ENCODE measurements at regions not wholly inside any gene's neighbourhood (a gene's known extent, or its start where the extent isn't known, plus 50 kb on each side); places are given as distances from the start of the nearest gene placed in this dataset.
A peak's percentile ranks its signal among the peaks of the same experiment; 100 is the strongest.
"Not testable (repeated sequence)": the region's sequence is repeated elsewhere in the genome, so short reads cannot be mapped to it uniquely, and the experiment has no call there.

DNA sequence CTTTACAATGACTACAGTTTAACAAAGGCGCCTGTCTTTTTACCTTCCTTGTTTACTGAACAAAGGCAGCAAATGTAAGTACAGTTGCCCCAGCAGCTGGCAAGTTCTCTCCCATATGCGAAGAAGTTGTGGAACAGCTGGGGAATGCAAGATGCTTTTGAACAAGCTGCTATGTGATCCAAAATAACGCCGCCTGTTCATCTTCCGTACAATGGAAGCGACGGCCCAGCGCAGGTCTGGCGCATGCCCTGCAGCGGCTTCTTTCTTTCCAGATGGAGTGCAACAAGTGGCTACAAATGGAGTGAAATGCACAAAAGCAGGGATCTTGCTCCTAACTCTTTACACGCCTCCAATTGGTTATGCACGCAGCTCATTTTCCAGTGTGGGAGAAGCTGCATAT is 97.0 kb upstream of the SVIL start:
- DNase-seq (ENCODE audit: low read depth in 6 of 9, low spot score in 9 of 9): no peak
- H3K27me3 ChIP-seq (ENCODE audit: control insufficient read depth in 2 of 2, insufficient read depth in 1 of 2, low read length in 1 of 2): peaks cover 9 to 20% of the 10 kb centered on the region in 2 donors
- WGBS: 95% methylated on average over 12 of the region's 12 CpGs
- H3K36me3 ChIP-seq (ENCODE audit: control insufficient read depth in 2 of 2, insufficient read depth in 2 of 2, low read length in 1 of 2): no peaks in the 10 kb centered on the region
- peaks cover 0 to 1% of the 10 kb centered on the region in 2 donors for H3K9me3 ChIP-seq (ENCODE audit: control insufficient read depth in 2 of 2, insufficient read depth in 1 of 2, low read length in 1 of 2)
- peaks cover 15% of the 10 kb centered on the region in 2 donors for H3K4me1 ChIP-seq (ENCODE audit: control insufficient read depth in 2 of 2, insufficient read depth in 2 of 2, low read length in 2 of 2)
- H3K4me3 ChIP-seq (ENCODE audit: low read length in 2 of 2): no peak overlapping the region
- no peak overlapping the region for H3K27ac ChIP-seq (ENCODE audit: low read depth in 1 of 2, low read length in 1 of 2)

- H3K36me3 ChIP-seq (ENCODE audit: control insufficient read depth in 2 of 2, insufficient read depth in 2 of 2, low read length in 1 of 2): no peaks in the 10 kb centered on the region
- peaks cover 1 to 12% of the 10 kb centered on the region in 2 donors for H3K27me3 ChIP-seq (ENCODE audit: control insufficient read depth in 2 of 2, insufficient read depth in 1 of 2, low read length in 1 of 2)
- DNase-seq (ENCODE audit: low read depth in 6 of 9, low spot score in 9 of 9): no peak
- H3K27ac ChIP-seq (ENCODE audit: low read depth in 1 of 2, low read length in 1 of 2): no peak overlapping the region
- peaks cover 0 to 1% of the 10 kb centered on the region in 2 donors for H3K9me3 ChIP-seq (ENCODE audit: control insufficient read depth in 2 of 2, insufficient read depth in 1 of 2, low read length in 1 of 2)
- WGBS: 97% methylated on average over 6 of the region's 6 CpGs
- no peak overlapping the region for H3K4me3 ChIP-seq (ENCODE audit: low read length in 2 of 2)
- H3K4me1 ChIP-seq (ENCODE audit: control insufficient read depth in 2 of 2, insufficient read depth in 2 of 2, low read length in 2 of 2): peaks cover 7 to 10% of the 10 kb centered on the region in 2 donors
Measured at GRCh38 chr10:29730969-29731368, 96.2 kb upstream of the SVIL start.

DNA sequence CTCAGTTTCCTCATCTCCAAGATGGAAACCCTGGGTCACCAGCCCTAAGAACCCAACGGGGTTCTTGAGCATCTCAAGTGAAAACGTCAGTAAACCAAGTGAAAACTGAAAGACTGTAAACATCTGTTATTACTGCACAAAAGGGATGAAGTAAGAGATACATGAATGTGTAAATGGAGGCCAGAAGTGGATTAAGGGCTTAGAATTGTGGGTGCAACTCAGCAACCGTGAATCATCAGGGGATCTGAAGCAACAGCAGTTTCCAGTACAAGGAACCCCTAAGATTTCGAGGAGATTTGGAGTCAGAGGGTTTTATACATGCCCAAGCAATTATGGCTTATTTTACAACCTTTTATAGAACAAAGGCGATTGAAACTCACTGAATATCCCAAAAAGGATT is 95.7 kb upstream of the SVIL start:
- 77% methylated on average over 5 of the region's 5 CpGs for WGBS
- no peak for DNase-seq (ENCODE audit: low read depth in 6 of 9, low spot score in 9 of 9)
- Histone ChIP-seq H3K4me3 (ENCODE audit: low read length in 2 of 2) (no peak overlapping the region), H3K27ac (ENCODE audit: low read depth in 1 of 2, low read length in 1 of 2) (no peak overlapping the region), H3K9me3 (ENCODE audit: control insufficient read depth in 2 of 2, insufficient read depth in 1 of 2, low read length in 1 of 2) (peaks cover 0 to 1% of the 10 kb centered on the region in 2 donors), H3K4me1 (ENCODE audit: control insufficient read depth in 2 of 2, insufficient read depth in 2 of 2, low read length in 2 of 2) (peaks cover 5 to 10% of the 10 kb centered on the region in 2 donors), H3K36me3 (ENCODE audit: control insufficient read depth in 2 of 2, insufficient read depth in 2 of 2, low read length in 1 of 2) (no peaks in the 10 kb centered on the region), H3K27me3 (ENCODE audit: control insufficient read depth in 2 of 2, insufficient read depth in 1 of 2, low read length in 1 of 2) (peaks cover 0 to 10% of the 10 kb centered on the region in 2 donors)

- H3K27ac ChIP-seq (ENCODE audit: low read depth in 1 of 2, low read length in 1 of 2): no peak overlapping the region
- H3K4me1 ChIP-seq (ENCODE audit: control insufficient read depth in 2 of 2, insufficient read depth in 2 of 2, low read length in 2 of 2): peaks cover 3 to 9% of the 10 kb centered on the region in 2 donors
- H3K36me3 ChIP-seq (ENCODE audit: control insufficient read depth in 2 of 2, insufficient read depth in 2 of 2, low read length in 1 of 2): no peaks in the 10 kb centered on the region
- peaks cover 0 to 1% of the 10 kb centered on the region in 2 donors for H3K9me3 ChIP-seq (ENCODE audit: control insufficient read depth in 2 of 2, insufficient read depth in 1 of 2, low read length in 1 of 2)
- no peak overlapping the region for H3K4me3 ChIP-seq (ENCODE audit: low read length in 2 of 2)
- DNase-seq (ENCODE audit: low read depth in 6 of 9, low spot score in 9 of 9): no peak
- no peaks in the 10 kb centered on the region for H3K27me3 ChIP-seq (ENCODE audit: control insufficient read depth in 2 of 2, insufficient read depth in 1 of 2, low read length in 1 of 2)
- WGBS: 81% methylated on average over 6 of the region's 6 CpGs
Measured at GRCh38 chr10:29728541-29729049, 93.8 kb upstream of the SVIL start.

DNA sequence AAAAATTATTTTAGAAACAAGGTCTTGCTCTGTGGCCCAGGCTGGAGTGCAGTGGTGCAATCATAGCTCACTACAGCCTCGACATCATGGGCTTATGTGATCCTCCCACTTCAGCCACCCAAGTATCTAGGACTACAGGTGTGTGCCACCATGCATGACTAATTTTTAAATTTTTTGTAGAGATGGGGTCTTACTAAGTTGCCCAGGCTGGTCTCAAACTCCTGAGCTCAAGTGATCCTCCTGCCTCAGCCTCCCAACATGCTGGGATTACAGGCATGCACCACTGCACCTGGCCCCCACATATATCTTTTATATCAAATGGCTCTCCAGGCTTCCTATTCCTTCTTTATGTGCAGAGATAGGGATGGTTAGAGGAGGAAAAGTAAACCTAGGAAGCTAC is 91.2 kb upstream of the SVIL start:
- not testable (repeated sequence) for H3K36me3 ChIP-seq (ENCODE audit: control insufficient read depth in 2 of 2, insufficient read depth in 2 of 2, low read length in 1 of 2); DNase-seq (ENCODE audit: low read depth in 6 of 9, low spot score in 9 of 9); H3K27me3 ChIP-seq (ENCODE audit: control insufficient read depth in 2 of 2, insufficient read depth in 1 of 2, low read length in 1 of 2); H3K4me1 ChIP-seq (ENCODE audit: control insufficient read depth in 2 of 2, insufficient read depth in 2 of 2, low read length in 2 of 2); H3K27ac ChIP-seq (ENCODE audit: low read depth in 1 of 2, low read length in 1 of 2); H3K4me3 ChIP-seq (ENCODE audit: low read length in 2 of 2); H3K9me3 ChIP-seq (ENCODE audit: control insufficient read depth in 2 of 2, insufficient read depth in 1 of 2, low read length in 1 of 2)
- WGBS: 96% methylated on average over 1 of the region's 1 CpG

GRCh38 chr10:29725133-29725720 is 90.5 kb upstream of the SVIL start:
- Histone ChIP-seq H3K36me3 (ENCODE audit: control insufficient read depth in 2 of 2, insufficient read depth in 2 of 2, low read length in 1 of 2) (no peaks in the 10 kb centered on the region), H3K27ac (ENCODE audit: low read depth in 1 of 2, low read length in 1 of 2) (no peak overlapping the region), H3K4me3 (ENCODE audit: low read length in 2 of 2) (no peak overlapping the region), H3K9me3 (ENCODE audit: control insufficient read depth in 2 of 2, insufficient read depth in 1 of 2, low read length in 1 of 2) (peaks cover 0 to 4% of the 10 kb centered on the region in 2 donors), H3K4me1 (ENCODE audit: control insufficient read depth in 2 of 2, insufficient read depth in 2 of 2, low read length in 2 of 2) (peaks cover 3 to 7% of the 10 kb centered on the region in 2 donors), H3K27me3 (ENCODE audit: control insufficient read depth in 2 of 2, insufficient read depth in 1 of 2, low read length in 1 of 2) (no peaks in the 10 kb centered on the region)
- WGBS: 56% methylated on average over 6 of the region's 6 CpGs
- DNase-seq (ENCODE audit: low read depth in 6 of 9, low spot score in 9 of 9): peak in 1 of 9 donors; percentile 28

DNA sequence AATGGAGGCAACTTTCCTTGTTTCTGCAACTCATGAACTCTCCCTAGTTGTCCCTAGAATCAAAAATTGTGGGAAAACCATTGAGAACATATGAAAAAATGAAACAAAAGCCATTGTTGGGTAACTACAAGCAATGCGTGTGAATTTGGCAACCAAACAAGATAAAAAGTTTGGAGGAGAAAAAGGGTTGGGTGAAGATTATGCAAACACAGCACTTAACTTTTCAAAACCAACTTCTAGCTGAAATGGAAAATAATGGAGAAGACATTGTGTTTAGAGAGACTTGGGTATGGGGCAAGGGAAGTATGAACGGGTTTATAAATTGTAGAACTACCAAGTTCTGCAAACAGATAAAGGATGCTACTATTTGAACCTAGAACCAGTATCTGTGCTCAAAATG is 89.0 kb upstream of the SVIL start:
- Histone ChIP-seq H3K9me3 (ENCODE audit: control insufficient read depth in 2 of 2, insufficient read depth in 1 of 2, low read length in 1 of 2) (peaks cover 0 to 8% of the 10 kb centered on the region in 2 donors), H3K27me3 (ENCODE audit: control insufficient read depth in 2 of 2, insufficient read depth in 1 of 2, low read length in 1 of 2) (no peaks in the 10 kb centered on the region), H3K27ac (ENCODE audit: low read depth in 1 of 2, low read length in 1 of 2) (no peak overlapping the region), H3K4me1 (ENCODE audit: control insufficient read depth in 2 of 2, insufficient read depth in 2 of 2, low read length in 2 of 2) (peaks cover 3 to 7% of the 10 kb centered on the region in 2 donors), H3K36me3 (ENCODE audit: control insufficient read depth in 2 of 2, insufficient read depth in 2 of 2, low read length in 1 of 2) (no peaks in the 10 kb centered on the region), H3K4me3 (ENCODE audit: low read length in 2 of 2) (no peak overlapping the region)
- DNase-seq (ENCODE audit: low read depth in 6 of 9, low spot score in 9 of 9): no peak
- 91% methylated on average over 2 of the region's 2 CpGs for WGBS

DNA sequence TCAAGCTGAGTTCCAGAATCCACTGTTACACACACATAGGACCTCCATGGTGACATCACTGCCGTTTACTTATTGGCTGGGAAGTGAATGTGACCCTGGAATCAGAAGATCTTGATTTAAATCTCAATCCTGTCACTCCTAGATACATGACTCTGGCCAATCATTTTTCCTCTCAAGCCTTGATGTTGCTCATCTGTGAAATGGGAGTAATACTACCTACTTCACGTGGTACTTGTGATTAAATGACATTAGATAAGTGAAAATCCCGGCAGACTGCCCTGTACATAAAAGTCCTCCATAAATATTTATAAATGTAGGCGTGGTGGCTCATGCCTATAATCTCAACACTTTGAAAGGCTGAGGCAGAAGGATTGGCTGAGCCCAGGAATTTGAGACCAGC is 88.0 kb upstream of the SVIL start:
- Histone ChIP-seq H3K27ac (ENCODE audit: low read depth in 1 of 2, low read length in 1 of 2) (no peak overlapping the region), H3K27me3 (ENCODE audit: control insufficient read depth in 2 of 2, insufficient read depth in 1 of 2, low read length in 1 of 2) (no peaks in the 10 kb centered on the region), H3K9me3 (ENCODE audit: control insufficient read depth in 2 of 2, insufficient read depth in 1 of 2, low read length in 1 of 2) (peaks cover 0 to 8% of the 10 kb centered on the region in 2 donors), H3K4me3 (ENCODE audit: low read length in 2 of 2) (no peak overlapping the region), H3K36me3 (ENCODE audit: control insufficient read depth in 2 of 2, insufficient read depth in 2 of 2, low read length in 1 of 2) (no peaks in the 10 kb centered on the region), H3K4me1 (ENCODE audit: control insufficient read depth in 2 of 2, insufficient read depth in 2 of 2, low read length in 2 of 2) (peaks cover 3 to 7% of the 10 kb centered on the region in 2 donors)
- WGBS: 96% methylated on average over 4 of the region's 4 CpGs
- no peak for DNase-seq (ENCODE audit: low read depth in 6 of 9, low spot score in 9 of 9)

DNA sequence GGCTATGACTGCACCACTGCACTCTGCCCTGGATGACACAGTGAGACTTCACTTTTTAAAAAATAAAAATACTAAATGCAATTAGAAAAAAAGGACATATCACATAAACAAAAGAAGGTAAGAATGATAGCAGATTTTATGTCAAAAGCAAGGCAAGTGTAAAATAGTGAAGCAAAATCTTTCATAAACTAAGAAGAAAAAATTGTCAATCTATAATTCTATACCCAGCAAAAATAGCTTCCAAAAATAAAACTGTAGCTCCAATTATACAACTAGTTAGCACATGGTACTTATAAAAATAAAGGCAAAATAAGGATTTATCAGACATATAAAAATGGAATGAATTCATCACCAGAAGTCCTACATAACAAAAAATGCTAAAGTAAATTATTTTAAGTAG is 85.4 kb upstream of the SVIL start:
- Histone ChIP-seq H3K9me3 (ENCODE audit: control insufficient read depth in 2 of 2, insufficient read depth in 1 of 2, low read length in 1 of 2) (peaks cover 0 to 8% of the 10 kb centered on the region in 2 donors), H3K27ac (ENCODE audit: low read depth in 1 of 2, low read length in 1 of 2) (no peak overlapping the region), H3K27me3 (ENCODE audit: control insufficient read depth in 2 of 2, insufficient read depth in 1 of 2, low read length in 1 of 2) (no peaks in the 10 kb centered on the region), H3K4me3 (ENCODE audit: low read length in 2 of 2) (no peak overlapping the region), H3K36me3 (ENCODE audit: control insufficient read depth in 2 of 2, insufficient read depth in 2 of 2, low read length in 1 of 2) (no peaks in the 10 kb centered on the region), H3K4me1 (ENCODE audit: control insufficient read depth in 2 of 2, insufficient read depth in 2 of 2, low read length in 2 of 2) (peaks cover 0 to 2% of the 10 kb centered on the region in 2 donors)
- DNase-seq (ENCODE audit: low read depth in 6 of 9, low spot score in 9 of 9): no peak

Data from thymus (tissue), 11 donors.